ENCODE measurements at regions not wholly inside any gene's neighbourhood (a gene's known extent, or its start where the extent isn't known, plus 50 kb on each side); places are given as distances from the start of the nearest gene placed in this dataset.

- DNase-seq (ENCODE audit: low spot score in 2 of 2, unreplicated experiment in 2 of 2), result no peak
- Mint-ChIP-seq H3K4me3 (no peak overlapping the region), H3K9me3 (peaks cover 4% of the 10 kb centered on the region), H3K4me1 (peaks cover 14% of the 10 kb centered on the region), H3K27me3 (ENCODE audit: low read depth) (no peaks in the 10 kb centered on the region), H3K36me3 (peaks cover 4% of the 10 kb centered on the region), H3K27ac (no peak overlapping the region)
- no peak for TF ChIP-seq CTCF (IDR thresholded peaks at IDR 0.05; ENCODE audit: unreplicated experiment)
Observed at GRCh38 chr3:174614036-174614435, 245.1 kb upstream of the NAALADL2 start.

- Mint-ChIP-seq H3K4me1 (peaks cover 14% of the 10 kb centered on the region), H3K36me3 (no peaks in the 10 kb centered on the region), H3K4me3 (no peak overlapping the region), H3K27me3 (ENCODE audit: low read depth) (no peaks in the 10 kb centered on the region), H3K9me3 (no peaks in the 10 kb centered on the region), H3K27ac (no peak overlapping the region)
- TF ChIP-seq CTCF (IDR thresholded peaks at IDR 0.05; ENCODE audit: unreplicated experiment), result no peak
- no peak for DNase-seq (ENCODE audit: low spot score in 2 of 2, unreplicated experiment in 2 of 2)
Observed at GRCh38 chr3:174618368-174619080, 240.6 kb upstream of the NAALADL2 start.

- H3K27ac Mint-ChIP-seq, result no peak overlapping the region
- H3K9me3 Mint-ChIP-seq, result no peaks in the 10 kb centered on the region
- no peaks in the 10 kb centered on the region for H3K36me3 Mint-ChIP-seq
- H3K4me1 Mint-ChIP-seq, result peaks cover 10% of the 10 kb centered on the region
- no peak for DNase-seq (ENCODE audit: low spot score in 2 of 2, unreplicated experiment in 2 of 2)
- TF ChIP-seq CTCF (IDR thresholded peaks at IDR 0.05; ENCODE audit: unreplicated experiment), result no peak
- H3K27me3 Mint-ChIP-seq (ENCODE audit: low read depth), result no peaks in the 10 kb centered on the region
- H3K4me3 Mint-ChIP-seq, result no peak overlapping the region
Observed at GRCh38 chr3:174619239-174619638, 239.9 kb upstream of the NAALADL2 start.

GRCh38 chr3:174620138-174620537, 239.0 kb upstream of the NAALADL2 start:
- peak; percentile 51 for TF ChIP-seq CTCF (IDR thresholded peaks at IDR 0.05; ENCODE audit: unreplicated experiment)
- Mint-ChIP-seq H3K4me3 (no peak overlapping the region), H3K36me3 (no peaks in the 10 kb centered on the region), H3K27me3 (ENCODE audit: low read depth) (no peaks in the 10 kb centered on the region), H3K27ac (no peak overlapping the region), H3K4me1 (peaks cover 7% of the 10 kb centered on the region), H3K9me3 (no peaks in the 10 kb centered on the region)
- no peak for DNase-seq (ENCODE audit: low spot score in 2 of 2, unreplicated experiment in 2 of 2)

GRCh38 chr3:174620855-174621472, 238.2 kb upstream of the NAALADL2 start:
- Mint-ChIP-seq H3K4me1 (peaks cover 7% of the 10 kb centered on the region), H3K9me3 (no peaks in the 10 kb centered on the region), H3K27ac (no peak overlapping the region), H3K27me3 (ENCODE audit: low read depth) (no peaks in the 10 kb centered on the region), H3K36me3 (no peaks in the 10 kb centered on the region), H3K4me3 (no peak overlapping the region)
- DNase-seq (ENCODE audit: low spot score in 2 of 2, unreplicated experiment in 2 of 2), result no peak
- TF ChIP-seq CTCF (IDR thresholded peaks at IDR 0.05; ENCODE audit: unreplicated experiment), result no peak
